Epithelial cell of prostate (primary cell): ENCODE measurements at regions not wholly inside any gene's neighbourhood (a gene's known extent, or its start where the extent isn't known, plus 50 kb on each side); places are given as distances from the start of the nearest gene placed in this dataset.

ENCODE experiments used
- DNase-seq: peaks from one replicate; pipeline ENCODE4 v3.0.0-alpha.2; 2011; ENCODE audit warnings: low read depth, low spot score
- H3K27ac ChIP-seq: fragments of 450-650 bp; 2 replicates; pipeline ENCODE4 v1.5.1; 2017; ENCODE audit warnings: mild to moderate bottlenecking

DNA sequence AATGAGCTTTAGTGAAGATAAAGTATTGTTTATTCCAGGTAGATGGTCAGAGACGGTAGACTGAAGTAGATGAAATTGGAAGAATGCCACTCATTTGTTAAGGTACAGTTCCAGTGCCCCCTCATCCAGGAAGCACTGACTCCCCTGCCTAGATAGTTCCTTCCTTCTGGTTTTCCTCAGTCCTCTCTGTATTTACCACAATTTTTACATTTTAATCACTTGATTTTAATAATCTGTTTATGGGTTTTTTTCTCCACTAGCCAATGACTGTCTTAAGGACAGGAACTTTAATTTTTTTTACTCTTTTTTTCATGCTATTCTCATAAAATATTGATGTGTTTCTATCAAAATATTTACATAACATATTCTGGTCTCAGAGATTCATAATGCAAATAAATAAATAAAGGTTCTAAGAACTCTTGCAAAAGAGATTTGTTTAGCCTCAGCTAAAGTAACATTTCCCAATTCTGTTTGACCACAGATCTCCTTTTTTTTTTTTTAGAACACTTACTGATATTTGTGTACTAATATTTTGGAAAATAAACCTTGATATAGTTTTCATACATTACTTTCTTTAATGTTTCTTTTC is 651.6 kb downstream of the PLPP3 start:
- no peak for DNase-seq
- H3K27ac ChIP-seq = no peak overlapping the region

DNA sequence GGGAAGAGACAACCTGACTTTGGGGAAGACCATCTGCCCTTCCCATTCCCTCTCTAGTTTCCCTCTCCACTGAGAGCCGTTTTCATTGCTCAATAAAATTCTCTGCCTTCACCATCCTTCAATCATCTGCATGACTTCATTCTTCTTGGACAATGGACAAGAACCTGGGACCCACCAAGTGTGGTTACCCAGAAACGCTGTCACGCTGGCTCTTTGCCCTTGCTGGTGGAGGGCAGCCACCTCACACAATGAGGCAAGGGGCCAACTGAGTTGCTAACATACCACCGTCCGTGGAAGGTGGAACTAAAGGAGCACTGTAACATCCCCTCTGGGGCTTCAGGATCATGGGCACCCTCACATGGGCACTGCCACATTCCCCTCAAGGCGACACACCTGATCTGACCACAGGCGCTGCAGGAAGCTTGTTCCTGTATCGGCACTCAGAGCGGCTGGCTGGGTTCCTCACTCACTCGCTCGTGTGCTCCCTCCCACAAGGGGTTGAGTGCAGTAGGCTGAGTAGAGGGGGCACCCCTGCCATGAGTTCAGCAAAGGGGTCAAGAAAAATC is 652.4 kb downstream of the PLPP3 start:
- no peak overlapping the region for H3K27ac ChIP-seq
- no peak for DNase-seq

DNA sequence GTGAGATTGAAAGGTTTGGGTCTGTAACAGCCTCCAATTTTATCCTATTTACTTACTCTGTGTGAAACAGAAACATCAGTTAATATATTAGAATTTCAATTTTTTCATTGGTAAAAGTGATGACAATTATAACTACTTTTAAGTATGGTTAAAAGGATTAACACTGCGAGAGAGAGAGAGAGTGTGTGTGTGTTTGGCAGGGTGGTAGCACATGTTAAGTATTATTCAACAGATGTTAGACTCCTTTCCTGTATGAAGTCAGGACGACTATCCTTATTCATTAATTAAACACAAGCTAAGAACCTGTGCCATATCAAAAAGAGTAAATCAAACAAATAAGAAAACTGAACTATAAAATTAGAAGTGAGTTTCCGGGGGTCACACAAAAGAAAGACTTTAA is 662.5 kb downstream of the PLPP3 start:
- H3K27ac ChIP-seq = peak overlapping the region; percentile 2
- no peak for DNase-seq

DNA sequence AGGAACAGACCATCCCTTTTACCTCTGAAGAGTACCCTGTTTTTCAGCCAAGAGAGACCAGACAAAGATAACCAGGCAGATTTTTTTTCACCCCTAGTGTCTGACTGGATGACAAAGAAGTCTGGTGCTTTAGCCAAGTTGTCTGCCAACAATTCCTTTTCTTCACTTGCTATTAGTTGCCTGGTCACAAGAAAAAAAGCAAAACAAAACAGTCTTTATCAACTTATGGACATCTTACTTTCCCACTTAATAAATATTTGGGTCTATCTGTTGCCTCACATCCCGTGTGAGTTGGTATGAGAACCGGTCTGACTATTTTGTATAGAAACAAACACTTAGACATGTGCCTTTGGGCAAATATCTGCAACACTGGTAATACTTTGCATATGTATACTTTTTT is 662.9 kb downstream of the PLPP3 start:
- peak; percentile 43 for DNase-seq
- H3K27ac ChIP-seq = peak overlapping the region; percentile 2

DNA sequence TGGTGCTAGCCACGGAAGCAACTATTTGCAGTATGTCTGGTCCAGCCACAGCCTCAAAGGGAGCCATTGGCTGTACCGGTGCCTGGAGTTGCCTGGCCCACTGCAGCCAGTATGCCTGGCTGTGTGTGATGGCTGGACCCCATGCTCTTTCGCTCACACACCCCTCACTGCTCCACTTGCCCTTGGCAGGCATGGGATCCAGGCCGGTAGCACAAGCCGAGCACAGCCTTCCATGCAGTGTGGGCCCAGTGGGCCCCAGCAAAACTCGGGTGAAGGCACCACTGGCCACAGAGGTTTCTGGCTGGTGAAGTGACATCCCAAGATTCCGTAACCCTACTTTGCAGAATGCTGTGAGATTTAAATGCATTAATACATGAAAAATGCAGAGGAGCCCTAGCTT is 665.8 kb downstream of the PLPP3 start:
- no peak for DNase-seq
- no peak overlapping the region for H3K27ac ChIP-seq

DNA sequence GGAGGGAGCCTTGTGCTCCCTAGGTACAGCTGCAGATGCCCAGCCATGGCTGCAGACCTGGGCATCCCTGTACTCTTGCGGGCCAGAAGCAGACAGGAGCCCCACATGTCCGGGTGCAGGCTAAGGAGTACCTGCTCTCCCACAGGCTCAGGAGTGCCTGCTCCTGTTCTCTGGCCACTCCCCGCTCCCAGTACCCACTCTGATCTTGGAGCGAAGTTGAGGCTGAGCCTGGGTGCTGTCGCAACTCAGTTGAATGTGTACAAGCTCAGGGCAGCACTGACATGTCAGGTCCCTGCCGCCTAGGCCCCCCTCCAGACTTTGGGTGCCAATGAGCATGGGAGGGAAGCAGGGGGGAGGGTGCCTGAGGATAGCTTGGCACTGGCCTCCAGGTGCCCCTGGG is 666.9 kb downstream of the PLPP3 start:
- DNase-seq = no peak
- H3K27ac ChIP-seq = no peak overlapping the region

DNA sequence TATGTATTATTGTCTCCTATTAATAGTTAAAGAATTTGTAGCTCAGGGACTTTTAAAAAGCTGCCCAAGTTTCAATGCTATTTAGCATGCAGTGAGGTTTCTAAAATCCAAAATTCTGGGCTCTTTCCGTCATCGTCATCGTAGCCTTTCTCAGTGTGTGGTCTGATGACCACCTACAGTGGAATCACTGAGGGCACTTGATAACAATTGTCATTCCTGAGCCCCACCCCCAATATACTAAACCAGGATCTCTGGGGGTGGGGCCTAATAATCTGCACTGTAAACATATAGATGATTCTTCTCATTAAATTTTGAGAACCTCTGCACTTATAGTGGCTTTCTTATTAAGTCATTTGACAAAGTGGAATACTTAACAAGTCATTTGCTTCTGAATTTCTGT is 674.8 kb downstream of the PLPP3 start:
- H3K27ac ChIP-seq = no peak overlapping the region
- DNase-seq = no peak

DNA sequence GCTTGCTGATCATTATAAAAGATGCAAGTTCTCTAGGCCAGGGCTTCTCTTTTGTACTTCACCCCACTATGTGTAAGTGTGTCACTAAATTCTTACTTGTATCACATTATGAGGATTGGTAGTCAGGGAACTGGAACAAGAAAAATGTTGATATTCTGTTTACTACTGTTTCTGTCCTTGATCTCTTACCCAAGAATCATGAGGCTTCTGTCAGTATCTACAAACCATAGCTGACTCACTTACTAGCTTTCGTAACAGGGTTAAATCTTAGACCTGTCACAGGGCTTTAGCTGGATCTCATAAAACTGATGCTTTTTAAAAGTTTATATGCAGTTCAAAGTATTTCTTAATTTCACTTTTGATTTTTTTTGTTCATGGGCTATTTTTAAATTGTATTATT is 681.2 kb downstream of the PLPP3 start:
- DNase-seq = peak; percentile 34
- no peak overlapping the region for H3K27ac ChIP-seq

DNA sequence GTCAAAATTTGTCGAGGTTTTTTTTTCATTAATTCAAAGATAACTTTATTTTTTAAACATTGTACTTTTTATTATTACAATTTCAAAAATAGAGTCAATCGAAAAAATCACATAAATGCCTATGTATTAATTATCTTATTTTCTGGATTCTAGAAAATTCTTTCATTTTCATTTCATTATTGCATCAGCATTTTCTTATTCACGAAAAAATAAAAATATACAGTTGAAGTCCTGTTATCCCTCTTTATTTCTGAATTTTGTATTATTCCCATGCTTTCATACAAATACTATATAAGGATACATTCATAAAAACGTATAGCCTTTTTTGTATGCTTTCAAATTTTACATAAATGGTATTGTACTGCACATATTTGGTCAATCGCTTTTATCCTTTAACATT is 681.0 kb upstream of the USP24 start:
- DNase-seq = no peak

DNA sequence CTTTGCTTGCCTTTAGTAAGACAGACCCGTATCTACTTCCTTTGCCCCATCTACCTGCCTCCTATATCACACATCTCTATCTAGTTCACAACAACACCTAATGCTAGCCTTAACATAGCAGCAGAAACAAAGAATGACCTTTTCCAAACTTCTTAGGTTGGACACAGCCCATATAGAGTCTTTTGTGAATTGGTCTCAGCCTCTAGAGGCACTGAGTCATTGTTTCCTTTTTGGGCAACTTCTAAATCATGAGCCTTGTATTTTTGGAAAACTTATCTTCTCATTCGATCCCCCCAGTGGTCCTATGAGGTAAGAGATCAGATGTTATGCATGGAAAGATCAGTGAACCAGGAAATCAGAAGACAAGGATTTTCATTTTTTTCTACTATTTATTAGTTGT is 679.4 kb upstream of the USP24 start:
- DNase-seq = no peak
- H3K27ac ChIP-seq = no peak overlapping the region

More for the DNA sequence above, 681.0 kb upstream of the USP24 start:
- no peak overlapping the region for H3K27ac ChIP-seq

DNA sequence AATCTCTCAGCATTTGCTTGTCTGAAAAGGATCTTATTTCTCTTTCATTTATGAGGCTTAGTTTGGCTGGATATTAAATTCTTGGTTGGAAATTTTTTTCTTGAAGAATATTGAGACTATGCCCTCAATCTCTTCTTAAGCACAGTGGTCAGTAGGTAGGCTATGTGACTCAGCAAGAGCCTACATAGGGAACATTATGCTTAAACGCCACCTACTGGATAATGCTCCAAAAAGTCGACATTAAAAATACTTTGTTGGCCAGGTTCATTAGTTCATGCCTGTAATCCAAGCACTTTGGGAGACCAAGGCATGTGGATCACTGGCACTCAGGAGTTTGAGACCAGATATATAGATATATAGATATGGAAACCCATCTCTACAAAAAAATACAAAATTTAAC is 678.0 kb upstream of the USP24 start:
- H3K27ac ChIP-seq = no peak overlapping the region
- peak; percentile 6 for DNase-seq

DNA sequence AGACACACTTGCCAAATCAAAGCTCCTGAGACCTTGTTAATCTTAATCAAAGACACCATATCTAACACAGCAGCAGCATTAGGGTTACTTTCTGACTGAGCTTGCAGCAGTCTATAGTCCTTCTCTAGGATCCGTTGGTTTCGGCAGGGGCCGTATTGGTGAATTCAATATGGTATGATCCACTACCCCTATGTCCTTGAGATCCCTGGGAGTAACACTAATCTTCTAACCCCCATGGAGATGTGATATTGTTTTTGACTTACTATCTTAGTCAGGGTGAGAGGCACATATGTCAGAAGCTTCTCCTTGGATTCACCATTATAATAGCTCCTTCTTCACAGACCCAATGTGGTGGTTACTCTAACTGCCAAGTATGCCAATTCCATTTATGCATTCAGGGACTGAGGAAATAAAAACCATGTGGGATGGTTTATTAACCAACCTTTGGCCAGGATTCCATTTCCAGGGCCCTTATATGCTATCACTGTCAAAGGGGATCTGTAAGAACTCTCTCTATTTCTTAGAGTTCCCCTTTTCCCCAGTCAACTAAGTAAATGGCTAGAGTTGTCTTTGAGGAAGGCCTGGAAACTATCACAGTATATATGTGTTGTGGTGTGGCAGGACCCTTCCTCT is 673.6 kb upstream of the USP24 start:
- no peak for DNase-seq
- no peak overlapping the region for H3K27ac ChIP-seq

DNA sequence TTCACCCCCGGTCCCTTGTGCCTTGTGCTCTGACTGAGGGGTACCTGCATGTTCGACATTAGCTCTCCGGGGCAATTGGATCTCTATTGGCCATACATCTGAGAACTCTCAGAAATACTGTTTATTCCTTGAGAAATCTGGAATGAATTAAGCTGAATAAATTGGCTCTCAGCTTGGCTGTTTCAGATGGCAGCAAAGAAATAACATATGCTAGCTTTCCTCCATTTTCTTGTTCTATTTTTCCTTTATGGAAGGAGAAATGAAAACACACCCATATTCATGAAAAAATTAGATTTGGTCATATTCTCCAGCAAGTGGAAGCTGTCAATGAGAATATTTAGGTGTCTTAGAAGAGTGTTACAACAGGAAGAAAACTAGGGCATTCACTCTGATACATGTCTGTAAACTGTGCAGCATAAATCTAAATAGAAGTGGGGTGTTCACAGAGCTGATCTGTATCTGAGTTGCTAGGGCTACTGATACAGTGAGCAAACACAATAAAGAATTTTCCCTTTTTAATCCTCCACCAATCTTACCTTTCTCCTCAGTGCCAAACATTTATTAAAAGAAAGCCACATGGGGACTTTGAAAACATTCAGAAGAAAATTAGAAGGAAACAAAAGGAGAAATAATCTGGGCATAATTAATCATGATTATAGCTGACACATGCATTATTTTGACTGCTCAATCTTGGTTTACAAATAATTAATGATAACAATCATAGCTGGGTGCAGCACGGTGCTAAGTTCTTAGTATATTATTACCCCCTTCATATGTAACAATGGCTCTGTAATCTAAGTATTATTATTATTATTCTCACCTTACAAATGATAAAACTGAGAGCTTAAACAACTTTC is 671.9 kb upstream of the USP24 start:
- no peak for DNase-seq
- H3K27ac ChIP-seq = no peak overlapping the region

DNA sequence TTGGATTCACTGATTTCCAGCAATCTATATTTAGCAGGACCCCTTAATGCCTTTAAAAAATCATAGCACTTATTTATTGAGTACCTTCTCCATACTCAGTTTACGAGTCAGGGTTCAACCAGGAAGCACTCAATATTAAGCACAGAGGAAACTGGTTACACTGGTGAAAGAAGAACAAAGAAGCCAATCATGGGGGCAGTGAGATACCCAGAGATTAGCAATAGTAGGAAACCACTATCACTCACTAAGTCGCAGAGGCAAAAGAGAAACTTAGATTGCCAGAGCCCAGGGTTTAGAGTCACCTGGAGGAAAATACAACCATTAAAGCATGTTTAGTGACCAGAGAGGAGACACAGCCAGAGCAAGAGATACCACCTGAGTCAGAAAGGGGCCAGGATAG is 670.5 kb upstream of the USP24 start:
- H3K27ac ChIP-seq = no peak overlapping the region
- no peak for DNase-seq

DNA sequence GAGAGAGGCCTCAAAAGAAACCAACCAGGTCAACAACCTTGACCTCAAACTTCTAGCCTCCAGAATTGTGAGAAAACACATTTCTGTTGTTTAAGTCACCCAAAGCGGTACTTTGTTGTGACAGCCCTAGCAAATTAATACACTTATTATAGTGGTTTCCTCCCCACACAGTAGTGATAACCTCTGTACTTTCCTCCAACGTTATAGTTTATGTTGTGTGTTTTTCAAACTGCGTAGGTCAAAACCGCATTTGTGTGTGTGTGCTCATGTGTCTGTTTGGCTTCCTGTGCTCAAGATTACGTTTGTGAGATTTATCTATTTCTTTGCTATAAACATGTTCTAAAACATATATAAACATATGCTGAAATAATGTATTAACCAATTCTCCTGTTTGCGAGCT is 667.8 kb upstream of the USP24 start:
- no peak overlapping the region for H3K27ac ChIP-seq
- no peak for DNase-seq

DNA sequence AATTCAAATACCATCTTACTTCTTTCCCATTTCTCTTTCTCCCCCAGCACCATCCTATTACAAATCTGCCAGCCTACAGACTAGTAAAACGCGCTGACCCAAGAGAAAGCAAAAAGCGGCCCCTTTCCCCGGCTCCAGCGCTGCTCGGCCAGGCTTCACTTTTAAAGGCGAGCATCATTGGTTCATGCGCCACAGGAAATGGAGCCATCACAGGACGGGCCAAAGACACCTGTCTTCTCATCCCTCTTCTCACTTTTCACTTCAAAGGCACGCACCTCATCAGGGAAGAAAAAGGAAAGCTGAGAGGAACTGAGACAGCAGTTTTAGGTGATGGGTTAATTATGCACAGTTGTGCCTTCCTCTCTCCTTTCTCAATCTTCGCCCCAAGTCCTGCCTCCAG is 664.2 kb upstream of the USP24 start:
- H3K27ac ChIP-seq = no peak overlapping the region
- DNase-seq = no peak

DNA sequence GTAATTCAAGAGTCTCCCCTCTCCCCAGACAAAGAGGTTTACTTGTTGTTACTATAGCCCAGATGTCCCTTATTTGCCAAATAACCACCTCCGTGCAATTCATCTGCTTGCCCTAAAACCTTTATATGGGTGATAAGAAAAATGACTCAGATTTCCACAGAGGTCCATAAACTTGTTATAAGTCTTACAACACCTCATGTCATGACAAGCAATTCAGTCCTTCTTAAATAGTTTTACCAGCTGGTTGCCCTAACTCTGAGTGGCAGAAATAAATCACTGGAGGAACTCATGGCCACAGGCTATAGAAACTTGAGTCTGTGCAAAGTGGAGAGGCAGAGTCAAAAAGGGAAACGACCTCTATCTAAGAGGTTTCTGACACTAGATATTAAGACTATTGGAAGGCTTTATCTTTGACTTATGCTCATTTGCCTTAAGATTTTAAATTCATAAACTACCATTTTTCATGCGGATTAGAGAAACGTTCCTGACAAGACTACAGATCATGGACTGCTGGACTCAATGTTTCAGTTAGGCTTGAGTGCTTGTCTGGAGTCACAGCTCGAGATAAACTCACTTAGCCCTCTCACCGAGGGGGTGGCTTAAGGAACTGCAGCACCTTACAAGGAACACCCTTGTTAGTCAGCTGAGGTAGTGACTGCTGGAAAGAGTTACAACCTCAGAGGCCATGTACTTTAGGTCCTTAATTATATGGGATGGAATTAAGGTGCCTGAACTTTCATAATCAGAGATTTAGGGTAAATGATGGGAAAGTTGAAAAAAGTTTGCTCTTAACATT is 662.5 kb upstream of the USP24 start:
- DNase-seq = peak; percentile 2

DNA sequence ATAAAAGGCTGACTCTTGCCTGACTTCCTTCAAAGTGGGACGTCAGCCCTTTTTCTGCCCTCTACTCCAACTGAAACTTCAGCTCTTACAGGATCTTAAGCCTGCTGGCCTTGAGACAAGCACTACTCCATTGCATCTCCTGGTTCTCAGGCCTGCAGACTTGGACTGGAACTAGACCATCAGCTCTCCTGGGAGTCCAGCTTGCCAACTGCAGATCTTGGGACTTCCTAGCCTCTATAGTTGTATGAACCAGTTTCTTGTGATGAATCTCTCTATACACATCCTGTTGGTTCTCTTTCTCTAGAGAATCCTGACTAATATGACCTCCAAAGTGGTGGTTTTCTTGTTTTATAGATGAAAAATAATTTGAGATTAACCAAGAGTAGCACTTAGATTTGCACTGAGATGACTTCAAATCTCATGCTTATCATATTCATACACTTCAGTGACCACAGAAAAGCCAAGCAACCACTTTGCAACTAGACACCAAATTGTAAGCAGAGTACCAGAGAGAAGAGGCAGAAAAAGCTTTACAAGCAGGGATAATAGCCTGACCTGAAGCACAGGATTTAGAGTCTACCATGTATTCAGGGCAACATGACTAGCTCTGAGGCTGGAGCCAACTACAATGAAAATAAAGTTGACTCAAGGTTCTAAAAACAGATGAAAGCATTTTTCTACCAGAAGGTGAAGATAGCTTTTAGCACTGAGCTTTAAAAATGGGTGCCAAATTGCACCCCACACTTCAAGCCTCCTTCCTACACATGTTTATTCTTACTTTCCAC is 661.3 kb upstream of the USP24 start:
- no peak for DNase-seq
- H3K27ac ChIP-seq = no peak overlapping the region

More for the DNA sequence above, 662.5 kb upstream of the USP24 start:
- no peak overlapping the region for H3K27ac ChIP-seq

DNA sequence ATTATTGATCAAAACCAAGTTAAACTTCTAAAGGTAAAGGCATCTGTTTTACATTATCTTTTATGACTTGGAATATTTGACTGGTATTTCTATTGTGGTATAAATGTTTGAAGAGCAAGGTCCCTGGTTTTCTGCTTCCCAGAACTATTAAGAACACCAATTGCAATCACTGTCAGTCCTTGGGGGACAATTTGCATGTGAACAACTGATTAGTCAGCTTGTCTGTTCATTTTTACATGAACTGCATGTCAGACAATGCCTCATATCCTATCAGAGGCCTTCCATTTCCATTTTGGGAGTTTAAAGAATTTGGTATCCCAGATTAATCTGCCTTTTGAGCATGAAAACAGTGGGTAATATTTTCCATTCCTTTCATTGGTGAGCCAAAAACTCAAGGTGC is 654.9 kb upstream of the USP24 start:
- H3K27ac ChIP-seq = no peak overlapping the region
- DNase-seq = no peak

DNA sequence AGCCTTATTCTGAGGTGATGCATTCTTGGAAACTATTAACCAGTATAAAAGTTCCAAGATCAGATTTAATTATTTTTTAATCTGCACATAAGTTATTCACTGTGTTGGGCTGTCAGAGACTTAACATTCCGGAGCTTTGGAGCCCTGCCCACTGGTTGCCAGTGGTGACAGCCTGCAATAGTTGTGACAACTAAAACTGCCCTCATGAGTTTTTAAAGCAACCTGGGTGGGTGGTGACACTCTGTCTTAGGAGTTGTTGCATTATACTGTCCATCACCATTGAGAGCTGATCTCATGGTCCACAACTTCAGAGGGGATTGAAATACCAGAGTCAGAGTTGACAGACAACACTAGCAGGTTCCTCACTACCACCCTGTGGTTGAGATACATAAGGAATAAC is 653.9 kb upstream of the USP24 start:
- no peak for DNase-seq
- H3K27ac ChIP-seq = no peak overlapping the region
